SK-N-SH treated with all-trans-retinoic acid at 6 μM for 48 hours (cell line): ENCODE measurements at regions not wholly inside any gene's neighbourhood (a gene's known extent, or its start where the extent isn't known, plus 50 kb on each side); places are given as distances from the start of the nearest gene placed in this dataset.

Experiments
- ARNTL ChIP-seq: fragments of 450-650 bp; formaldehyde crosslinking; IDR thresholded peaks from 2 replicates; pipeline ENCODE4 v1.5.0; 2020; ENCODE audit warnings: low read depth, mild to moderate bottlenecking, moderate library complexity, borderline replicate concordance
- BACH2 ChIP-seq: fragments of 250-450 bp; sonication (Bioruptor Pico); IDR thresholded peaks from 2 replicates; pipeline ENCODE4 v1.9.0; 2021; ENCODE audit warnings: mild to moderate bottlenecking, borderline replicate concordance
- ISL1 ChIP-seq: fragments of 250-450 bp; sonication (Bioruptor Pico); IDR thresholded peaks from 2 replicates; pipeline ENCODE4 v2.1.2; 2022; ENCODE audit warnings: mild to moderate bottlenecking, moderate library complexity
- PATZ1 ChIP-seq: fragments of 250-450 bp; sonication (Bioruptor Pico); IDR thresholded peaks from 2 replicates; pipeline ENCODE4 v1.8.0; 2020; ENCODE audit warnings: mild to moderate bottlenecking, moderate library complexity, borderline replicate concordance
- PPARA ChIP-seq: fragments of 250-450 bp; sonication (Bioruptor Pico); IDR thresholded peaks from 2 replicates; pipeline ENCODE4 v1.5.0; 2020; ENCODE audit warnings: mild to moderate bottlenecking, borderline replicate concordance
- RARB ChIP-seq: fragments of 250-450 bp; sonication (Bioruptor Pico); IDR thresholded peaks from 2 replicates; pipeline ENCODE4 v1.8.0; 2021; ENCODE audit warnings: mild to moderate bottlenecking, moderate library complexity
- ZNF565 ChIP-seq: fragments of 450-650 bp; formaldehyde crosslinking; conservative IDR thresholded peaks from 2 replicates; pipeline ENCODE4 v1.5.0; 2020; ENCODE audit warnings: low read depth, mild to moderate bottlenecking, moderate library complexity
- TF ChIP-seq, protein P1 (sequence below): fragments of 250-450 bp; sonication (Bioruptor Pico); IDR thresholded peaks from 2 replicates; pipeline ENCODE4 v1.8.0; 2021; ENCODE audit warnings: low read depth, mild to moderate bottlenecking, moderate library complexity, borderline replicate concordance
- TF ChIP-seq, protein P2 (sequence below): fragments of 250-450 bp; sonication (Bioruptor Pico); IDR thresholded peaks from 2 replicates; pipeline ENCODE4 v1.5.0; 2020; ENCODE audit warnings: mild to moderate bottlenecking, moderate library complexity

DNA sequence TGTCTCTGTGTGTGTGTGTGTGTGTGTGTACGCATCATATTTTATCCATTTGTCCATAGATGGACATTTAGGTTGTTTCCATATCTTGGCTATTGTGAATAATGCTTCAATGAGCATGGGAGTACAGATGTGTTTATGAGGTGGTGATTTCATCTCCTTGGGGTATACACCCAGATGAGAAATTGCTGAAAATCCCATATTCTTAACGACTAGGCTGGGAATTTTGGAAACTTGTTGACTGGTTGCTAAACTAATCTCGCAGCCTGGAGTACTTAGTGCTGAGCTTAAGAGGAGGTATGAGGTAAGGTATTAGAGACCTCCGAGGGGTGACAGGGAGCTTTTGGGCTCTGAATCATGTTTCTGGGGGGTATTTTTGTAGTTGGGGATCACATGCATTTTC is 66.0 kb upstream of the SPRED2 start:
- no peak for TF ChIP-seq PATZ1 (CRISPR knock-in tag)
- TF ChIP-seq PPARA (CRISPR knock-in tag) = no peak
- TF ChIP-seq ZNF565 (CRISPR knock-in tag) = no peak
- no peak for TF ChIP-seq ARNTL
- TF ChIP-seq RARB = no peak
- TF ChIP-seq ISL1 (CRISPR knock-in tag) = no peak
- TF ChIP-seq, protein P1, sequence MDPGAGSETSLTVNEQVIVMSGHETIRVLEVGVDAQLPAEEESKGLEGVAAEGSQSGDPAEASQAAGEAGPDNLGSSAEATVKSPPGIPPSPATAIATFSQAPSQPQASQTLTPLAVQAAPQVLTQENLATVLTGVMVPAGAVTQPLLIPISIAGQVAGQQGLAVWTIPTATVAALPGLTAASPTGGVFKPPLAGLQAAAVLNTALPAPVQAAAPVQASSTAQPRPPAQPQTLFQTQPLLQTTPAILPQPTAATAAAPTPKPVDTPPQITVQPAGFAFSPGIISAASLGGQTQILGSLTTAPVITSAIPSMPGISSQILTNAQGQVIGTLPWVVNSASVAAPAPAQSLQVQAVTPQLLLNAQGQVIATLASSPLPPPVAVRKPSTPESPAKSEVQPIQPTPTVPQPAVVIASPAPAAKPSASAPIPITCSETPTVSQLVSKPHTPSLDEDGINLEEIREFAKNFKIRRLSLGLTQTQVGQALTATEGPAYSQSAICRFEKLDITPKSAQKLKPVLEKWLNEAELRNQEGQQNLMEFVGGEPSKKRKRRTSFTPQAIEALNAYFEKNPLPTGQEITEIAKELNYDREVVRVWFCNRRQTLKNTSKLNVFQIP (CRISPR knock-in tag) = no peak
- no peak for TF ChIP-seq BACH2 (CRISPR knock-in tag)
- TF ChIP-seq, protein P2, sequence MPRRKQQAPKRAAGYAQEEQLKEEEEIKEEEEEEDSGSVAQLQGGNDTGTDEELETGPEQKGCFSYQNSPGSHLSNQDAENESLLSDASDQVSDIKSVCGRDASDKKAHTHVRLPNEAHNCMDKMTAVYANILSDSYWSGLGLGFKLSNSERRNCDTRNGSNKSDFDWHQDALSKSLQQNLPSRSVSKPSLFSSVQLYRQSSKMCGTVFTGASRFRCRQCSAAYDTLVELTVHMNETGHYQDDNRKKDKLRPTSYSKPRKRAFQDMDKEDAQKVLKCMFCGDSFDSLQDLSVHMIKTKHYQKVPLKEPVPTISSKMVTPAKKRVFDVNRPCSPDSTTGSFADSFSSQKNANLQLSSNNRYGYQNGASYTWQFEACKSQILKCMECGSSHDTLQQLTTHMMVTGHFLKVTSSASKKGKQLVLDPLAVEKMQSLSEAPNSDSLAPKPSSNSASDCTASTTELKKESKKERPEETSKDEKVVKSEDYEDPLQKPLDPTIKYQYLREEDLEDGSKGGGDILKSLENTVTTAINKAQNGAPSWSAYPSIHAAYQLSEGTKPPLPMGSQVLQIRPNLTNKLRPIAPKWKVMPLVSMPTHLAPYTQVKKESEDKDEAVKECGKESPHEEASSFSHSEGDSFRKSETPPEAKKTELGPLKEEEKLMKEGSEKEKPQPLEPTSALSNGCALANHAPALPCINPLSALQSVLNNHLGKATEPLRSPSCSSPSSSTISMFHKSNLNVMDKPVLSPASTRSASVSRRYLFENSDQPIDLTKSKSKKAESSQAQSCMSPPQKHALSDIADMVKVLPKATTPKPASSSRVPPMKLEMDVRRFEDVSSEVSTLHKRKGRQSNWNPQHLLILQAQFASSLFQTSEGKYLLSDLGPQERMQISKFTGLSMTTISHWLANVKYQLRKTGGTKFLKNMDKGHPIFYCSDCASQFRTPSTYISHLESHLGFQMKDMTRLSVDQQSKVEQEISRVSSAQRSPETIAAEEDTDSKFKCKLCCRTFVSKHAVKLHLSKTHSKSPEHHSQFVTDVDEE (CRISPR knock-in tag) = no peak
